ENCODE measurements at regions not wholly inside any gene's neighbourhood (a gene's known extent, or its start where the extent isn't known, plus 50 kb on each side); places are given as distances from the start of the nearest gene placed in this dataset.
"Not testable (repeated sequence)": the region's sequence is repeated elsewhere in the genome, so short reads cannot be mapped to it uniquely, and the experiment has no call there.

GRCh38 chr1:193437785-193438184 is 251.4 kb upstream of the B3GALT2 start:
- no peak for DNase-seq

DNA sequence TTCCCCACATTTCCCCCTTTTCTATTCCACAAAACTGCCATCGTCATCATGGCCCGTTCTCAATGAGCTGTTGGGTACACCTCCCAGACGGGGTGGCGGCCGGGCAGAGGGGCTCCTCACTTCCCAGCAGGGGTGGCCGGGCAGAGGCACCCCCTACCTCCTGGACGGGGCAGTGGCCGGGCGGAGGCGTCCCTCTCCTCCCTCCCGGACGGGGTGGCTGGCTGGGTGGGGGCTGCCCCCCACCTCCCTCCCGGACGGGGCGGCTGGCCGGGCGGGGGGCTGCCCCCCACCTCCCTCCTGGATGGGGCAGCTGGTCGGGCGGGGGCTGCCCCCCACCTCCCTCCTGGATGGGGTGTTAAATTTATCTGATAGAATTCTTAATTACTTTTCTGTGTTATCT is 250.9 kb upstream of the B3GALT2 start:
- not testable (repeated sequence) for DNase-seq

DNA sequence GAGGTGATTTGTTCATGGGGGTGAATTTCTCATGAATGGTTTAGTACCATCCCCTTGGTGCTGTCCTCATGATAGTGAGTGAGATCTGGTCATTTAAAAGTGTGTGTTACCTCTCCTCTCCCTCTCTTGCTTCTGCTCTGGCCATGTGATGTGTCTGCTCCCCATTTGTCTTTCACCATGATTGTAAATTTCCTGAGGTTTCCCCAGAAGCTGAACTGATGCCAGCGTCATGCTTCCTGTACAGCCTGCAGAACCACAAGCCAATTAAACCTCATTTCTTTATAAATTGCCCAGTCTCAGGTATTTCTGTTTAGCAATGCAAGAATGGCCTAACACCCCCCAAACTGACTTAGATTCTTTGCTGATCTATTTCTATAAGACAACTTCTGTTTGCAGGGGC is 249.4 kb upstream of the B3GALT2 start:
- DNase-seq = no peak

GRCh38 chr1:193434319-193434718 is 247.9 kb upstream of the B3GALT2 start:
- DNase-seq = no peak

DNA sequence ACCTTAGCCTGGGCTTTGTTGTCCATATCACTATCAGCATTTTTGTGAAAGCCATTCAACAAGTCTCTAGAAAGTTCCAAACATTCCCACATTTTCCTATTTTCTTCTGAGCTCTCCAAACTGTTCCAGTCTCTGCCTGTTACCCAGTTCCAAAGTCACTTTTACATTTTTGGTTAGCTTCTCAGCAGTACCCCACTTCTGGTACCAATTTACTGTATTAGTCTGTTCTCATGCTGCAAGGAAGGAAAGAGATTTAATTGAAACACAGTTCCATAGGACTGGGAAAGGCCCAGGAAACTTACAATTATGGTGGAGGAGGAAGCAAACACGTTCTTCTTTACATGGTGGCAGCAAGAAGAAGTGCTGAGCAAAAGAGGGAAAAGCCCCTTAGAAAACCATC is 247.2 kb upstream of the B3GALT2 start:
- DNase-seq = no peak

- no peak for DNase-seq
Measured at GRCh38 chr1:193432979-193433587, 246.7 kb upstream of the B3GALT2 start.

DNA sequence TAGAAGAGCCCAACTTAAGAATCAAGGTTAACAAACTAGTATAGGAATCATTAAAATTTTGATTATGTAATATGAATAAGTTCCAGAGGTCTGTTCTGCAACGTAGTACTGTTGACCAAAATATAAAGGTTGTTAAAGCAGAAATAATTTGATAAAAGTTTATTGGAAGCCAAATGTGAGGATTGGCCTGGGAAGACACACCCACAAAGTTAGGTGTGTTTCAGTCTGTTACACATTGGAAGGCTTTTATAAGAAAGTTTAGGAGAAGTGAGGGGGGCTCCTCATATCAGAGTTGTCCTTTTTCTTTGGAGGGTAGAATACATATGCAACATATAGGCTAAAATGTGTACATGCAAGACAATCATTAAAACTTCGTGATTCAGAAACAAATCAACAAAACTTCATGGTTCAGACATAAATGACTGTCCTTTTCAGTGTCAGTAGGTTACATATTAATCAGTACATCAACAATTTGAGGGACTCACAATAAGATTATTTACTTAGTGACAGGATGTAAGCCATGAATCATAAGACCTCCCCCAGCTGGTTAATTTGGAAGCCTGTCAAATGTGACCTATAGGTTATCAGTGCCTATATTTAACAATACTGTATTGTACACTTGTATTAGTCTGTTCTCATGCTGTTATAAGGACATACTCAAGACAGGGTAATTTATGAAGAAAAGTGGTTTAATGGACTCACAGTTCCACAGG is 245.0 kb upstream of the B3GALT2 start:
- no peak for DNase-seq

DNA sequence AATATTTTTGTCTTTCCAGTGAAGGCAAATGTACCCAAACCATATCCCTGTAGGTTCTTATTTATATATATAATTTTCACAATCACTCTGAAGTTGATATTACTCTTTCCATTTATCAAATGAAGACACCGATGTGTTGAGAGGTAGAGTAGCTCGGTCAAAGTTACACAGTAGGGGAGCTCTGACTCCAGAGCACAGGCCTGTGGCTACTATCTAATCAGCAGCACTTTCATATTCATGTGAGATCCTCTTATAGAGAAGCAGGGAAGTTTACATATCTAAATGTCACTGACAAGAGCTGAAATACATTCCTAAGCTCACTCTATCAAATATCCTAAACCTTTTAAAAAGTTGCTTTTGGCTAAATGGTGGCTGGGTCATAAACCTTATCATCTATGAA is 241.1 kb upstream of the B3GALT2 start:
- DNase-seq = no peak

DNA sequence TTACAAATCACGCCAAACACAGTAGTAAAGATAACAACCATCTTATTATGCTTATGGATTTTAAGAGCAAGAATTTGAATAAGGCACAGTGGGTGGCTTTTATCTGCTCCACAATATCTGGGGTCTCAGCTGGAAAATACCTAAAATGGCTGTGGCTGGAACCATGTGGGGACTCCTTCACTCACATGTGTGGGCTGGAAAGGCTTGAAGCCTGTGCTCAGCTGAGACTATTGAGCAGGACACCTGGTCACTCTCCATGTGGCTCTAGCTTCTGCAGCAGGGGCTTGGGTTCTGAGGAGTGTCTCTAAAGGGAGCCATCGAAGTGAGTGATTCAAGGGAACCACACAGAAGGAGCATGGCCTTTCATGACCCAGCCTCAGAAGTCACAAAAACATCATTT is 239.6 kb upstream of the B3GALT2 start:
- no peak for DNase-seq

DNA sequence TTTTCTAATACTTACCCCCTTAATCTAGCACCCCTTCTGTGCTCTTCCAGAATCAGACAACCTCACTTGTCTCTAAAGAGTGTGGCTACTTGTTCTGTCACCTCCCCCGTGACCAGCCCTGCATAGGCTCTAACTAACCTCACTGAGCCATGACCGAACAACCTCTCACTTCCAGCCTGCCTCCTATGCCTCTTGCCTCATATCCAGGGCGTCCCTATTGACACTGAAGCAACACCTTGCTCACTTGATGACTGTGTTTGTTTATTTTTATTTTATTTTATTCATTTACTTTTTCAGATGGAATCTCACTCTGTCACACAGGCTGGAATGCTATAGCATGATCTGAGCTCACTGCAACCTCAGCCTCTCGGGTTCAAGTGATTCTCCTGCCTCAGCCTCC is 235.1 kb upstream of the B3GALT2 start:
- DNase-seq = no peak

GRCh38 chr1:193419295-193419694 is 232.9 kb upstream of the B3GALT2 start:
- no peak for DNase-seq

DNA sequence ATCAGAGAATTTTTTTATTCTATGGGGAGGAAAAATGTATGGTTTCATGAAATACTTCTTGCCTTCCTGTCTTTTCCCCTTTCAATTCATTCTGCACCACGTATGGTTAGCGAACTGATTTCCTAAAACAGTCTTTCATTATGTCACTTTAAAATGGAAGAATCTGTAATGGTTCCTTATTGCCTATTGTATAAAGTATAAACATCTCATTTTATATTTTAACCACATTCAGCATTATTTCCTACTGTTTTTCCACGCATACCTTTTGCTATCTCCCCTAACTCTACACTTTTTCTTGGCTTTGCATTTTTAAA is 232.3 kb upstream of the B3GALT2 start:
- DNase-seq = no peak

DNA sequence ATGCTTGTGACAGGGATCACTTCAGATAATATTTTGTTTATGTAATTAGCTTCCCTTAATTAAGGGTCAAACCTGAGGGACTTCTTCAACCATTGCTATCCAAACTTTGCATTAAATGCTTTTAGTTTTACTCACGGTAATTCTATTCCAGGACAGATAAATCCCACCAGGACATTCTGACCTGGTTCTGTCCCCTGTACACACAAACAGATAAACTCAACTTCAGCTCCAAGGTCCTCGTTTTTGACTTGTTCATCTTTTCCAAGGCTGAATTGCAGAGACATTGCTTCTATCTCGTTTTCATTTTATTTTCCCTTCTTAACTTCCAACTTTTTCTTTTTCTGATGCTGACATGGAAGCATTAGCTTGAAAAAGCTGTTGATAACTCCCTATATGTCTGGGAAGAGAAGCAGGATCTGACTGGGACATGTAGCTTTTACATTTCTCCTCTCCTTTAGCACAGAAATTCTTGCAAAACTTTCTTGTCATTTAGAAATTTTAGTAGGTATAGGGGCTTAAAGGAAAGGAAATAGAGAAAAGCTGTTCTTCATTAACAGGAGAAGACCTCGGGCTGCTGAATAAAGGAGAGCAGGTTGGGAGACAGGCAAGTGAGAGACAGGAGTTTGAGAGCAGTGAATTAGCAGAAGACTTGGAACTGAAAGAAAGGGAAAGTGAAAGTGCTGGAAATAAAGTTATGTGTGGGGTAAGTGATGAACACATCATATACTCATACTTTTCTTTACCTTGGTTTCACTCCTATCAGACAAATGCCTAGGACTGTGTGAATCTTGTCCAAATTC is 231.7 kb upstream of the B3GALT2 start:
- DNase-seq = no peak

GRCh38 chr1:193417403-193417802 is 231.0 kb upstream of the B3GALT2 start:
- DNase-seq = no peak

DNA sequence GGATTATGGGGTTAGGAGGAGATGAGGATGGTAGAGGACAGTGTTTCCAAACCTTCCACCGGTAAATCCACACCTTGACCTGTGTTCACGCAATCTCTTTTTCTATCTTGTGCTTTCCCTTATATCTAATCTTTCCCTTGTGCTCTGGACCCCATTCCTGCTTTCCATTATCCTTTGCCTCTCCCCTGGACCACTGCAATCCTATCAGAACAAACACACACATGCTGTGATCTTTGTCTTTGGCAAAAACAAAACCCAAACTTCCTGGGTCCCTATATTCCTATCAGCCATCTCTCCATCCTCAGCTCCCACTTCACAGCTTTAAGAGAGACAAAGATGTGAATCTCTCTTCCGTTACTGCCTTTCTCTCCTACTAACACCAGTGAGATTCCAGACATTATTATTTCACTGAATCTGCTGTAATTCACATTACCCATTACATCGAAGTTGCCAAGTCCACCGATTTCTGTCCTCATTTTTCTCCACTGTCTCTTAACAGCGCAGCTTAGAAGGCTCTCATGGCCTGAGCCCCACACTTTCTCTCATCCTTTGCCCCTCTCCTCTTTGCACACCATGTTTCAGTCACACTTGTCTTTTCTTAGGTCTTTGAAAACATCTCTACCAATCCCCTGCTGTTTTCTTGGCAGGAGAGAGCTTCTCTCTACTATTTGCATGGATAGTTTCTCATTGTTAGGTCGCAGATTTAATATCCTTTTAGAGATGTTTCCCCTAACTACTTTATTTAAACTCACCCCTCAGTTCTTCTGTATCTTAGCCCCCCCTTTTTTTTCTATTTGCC is 230.0 kb upstream of the B3GALT2 start:
- no peak for DNase-seq

- no peak for DNase-seq
Measured at GRCh38 chr1:193415256-193415655, 228.8 kb upstream of the B3GALT2 start.

- no peak for DNase-seq
Measured at GRCh38 chr1:193413376-193413775, 227.0 kb upstream of the B3GALT2 start.

DNA sequence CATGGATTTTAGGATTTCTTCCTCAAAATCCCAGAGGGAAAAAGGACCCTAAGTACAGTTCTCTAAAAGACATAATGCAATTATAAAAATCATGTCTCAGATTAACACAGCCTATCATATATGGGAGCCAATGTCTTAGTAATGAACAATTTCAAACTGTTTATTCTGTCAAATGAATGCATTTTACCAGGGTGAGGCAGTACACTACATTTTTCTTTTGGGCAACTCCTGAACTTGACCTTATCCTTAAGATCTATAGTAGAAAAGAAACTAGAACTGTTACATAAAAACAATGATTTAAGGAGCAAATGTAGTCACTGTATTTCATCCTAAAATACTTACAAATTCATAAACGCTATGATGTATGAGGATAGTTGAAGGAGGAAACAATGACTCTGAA is 226.3 kb upstream of the B3GALT2 start:
- no peak for DNase-seq

DNA sequence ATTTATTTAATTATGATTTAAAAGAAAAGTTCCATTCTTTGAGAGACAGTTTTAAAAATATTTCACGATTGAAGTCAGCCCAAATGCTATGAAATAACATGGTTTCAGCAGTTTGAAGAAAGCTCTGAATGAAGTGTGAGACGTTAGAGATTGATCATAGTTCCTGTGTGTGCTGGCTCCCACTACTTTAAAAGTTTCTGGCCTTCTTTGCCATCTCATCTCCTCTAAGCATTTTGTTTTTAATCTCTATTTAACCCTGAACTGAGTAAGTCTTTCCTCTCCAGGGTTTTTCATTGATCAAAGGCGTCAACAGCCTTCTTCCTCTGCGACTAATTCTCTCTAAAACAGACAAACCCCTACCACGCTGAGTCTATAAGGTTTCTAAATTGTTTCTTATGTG is 225.3 kb upstream of the B3GALT2 start:
- no peak for DNase-seq

GRCh38 chr1:193411215-193411614 is 224.8 kb upstream of the B3GALT2 start:
- no peak for DNase-seq

DNA sequence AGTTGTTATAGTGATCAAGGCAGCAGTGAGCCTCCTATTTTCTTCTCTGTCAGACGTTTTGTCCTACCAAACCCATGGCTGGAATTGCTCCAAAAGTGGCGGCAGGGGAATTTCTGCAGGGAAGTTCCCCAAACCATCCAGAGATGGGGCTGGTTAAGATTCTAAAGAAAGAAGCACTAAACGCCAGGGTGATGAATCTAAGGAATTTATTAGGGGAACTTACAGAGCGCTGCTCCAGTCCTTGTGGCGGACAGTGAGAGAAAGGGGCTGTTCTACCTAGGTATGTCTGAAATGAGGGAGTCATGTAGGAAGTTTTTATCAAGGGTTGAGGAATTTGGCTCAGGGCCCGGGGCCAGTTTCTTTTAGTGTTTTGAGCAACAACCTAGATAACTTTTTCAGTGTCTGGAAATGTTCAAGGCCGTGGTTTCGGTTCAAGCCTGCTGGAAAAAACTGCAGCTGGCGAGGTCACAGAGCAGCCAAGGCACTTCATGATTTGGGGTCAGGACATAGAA is 222.4 kb upstream of the B3GALT2 start:
- no peak for DNase-seq

- no peak for DNase-seq
Measured at GRCh38 chr1:193406901-193407300, 220.5 kb upstream of the B3GALT2 start.

DNA sequence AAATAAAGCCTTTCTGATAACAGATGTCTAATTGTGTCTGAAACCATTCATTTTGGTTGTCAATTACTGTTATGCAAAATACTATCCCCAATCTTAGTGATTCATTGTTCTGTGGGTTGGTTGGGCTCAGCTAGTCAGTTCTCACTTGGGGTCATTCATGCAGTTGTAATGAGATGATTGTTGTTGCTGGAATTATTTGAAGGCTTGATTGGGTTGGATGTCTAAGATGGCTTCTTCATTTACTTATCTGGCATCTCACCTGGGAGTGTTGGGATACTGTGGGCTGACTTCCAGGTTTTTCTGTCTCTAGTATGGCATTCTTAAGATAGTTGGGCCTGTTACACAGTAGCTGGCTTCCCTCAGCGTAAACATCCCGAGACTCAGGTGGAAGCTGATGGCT is 217.8 kb upstream of the B3GALT2 start:
- no peak for DNase-seq

Data from activated T-cell treated with anti-CD3 and anti-CD28 coated beads for 4 hours (primary cell).